Fibroblast of skin of scalp (primary cell): ENCODE measurements at regions not wholly inside any gene's neighbourhood (a gene's known extent, or its start where the extent isn't known, plus 50 kb on each side); places are given as distances from the start of the nearest gene placed in this dataset.
A peak's percentile ranks its signal among the peaks of the same experiment; 100 is the strongest.

Source experiments
- DNase-seq: peaks from one replicate; pipeline ENCODE4 v3.0.0-alpha.2; 2013

DNA sequence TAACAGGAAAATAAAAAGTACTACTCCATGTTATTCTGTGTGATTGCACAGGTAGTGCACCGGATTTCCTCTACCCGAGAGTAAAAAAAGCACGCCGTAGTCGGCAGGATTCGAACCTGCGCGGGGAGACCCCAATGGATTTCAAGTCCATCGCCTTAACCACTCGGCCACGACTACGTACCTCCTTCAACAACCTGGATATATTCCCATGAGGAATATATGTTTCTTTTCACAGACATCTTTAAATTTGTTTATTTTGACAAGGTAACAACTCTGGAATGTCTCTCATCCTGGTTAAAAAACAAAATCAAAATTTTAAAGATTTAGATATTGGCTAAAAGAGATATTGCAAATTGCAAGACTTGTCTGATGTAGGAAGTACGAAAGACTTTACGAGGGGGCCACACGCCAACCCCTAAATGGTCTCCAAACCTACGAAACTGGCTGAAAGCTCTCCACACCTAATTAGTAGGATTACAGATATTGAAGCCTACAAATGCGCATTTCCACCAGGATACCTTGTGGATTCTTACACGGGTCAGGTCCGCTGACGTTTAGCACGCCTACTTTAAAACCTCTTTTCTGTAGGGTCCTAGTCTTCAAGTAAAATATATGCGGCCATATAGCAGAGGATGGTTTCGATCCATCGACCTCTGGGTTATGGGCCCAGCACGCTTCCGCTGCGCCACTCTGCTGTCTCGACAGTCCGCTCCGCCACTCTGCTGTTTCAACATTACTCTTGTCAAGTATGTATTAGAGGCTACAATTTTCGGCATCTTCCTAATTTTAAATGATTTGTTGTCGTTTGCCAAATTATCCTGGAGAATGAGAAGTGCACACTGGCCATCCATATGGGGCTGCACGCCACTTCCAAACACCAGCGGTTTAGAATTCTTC, 52.2 kb upstream of the BTN3A2 start:
- peak; percentile 95 for DNase-seq
